ENCODE measurements at regions not wholly inside any gene's neighbourhood (a gene's known extent, or its start where the extent isn't known, plus 50 kb on each side); places are given as distances from the start of the nearest gene placed in this dataset.

DNA sequence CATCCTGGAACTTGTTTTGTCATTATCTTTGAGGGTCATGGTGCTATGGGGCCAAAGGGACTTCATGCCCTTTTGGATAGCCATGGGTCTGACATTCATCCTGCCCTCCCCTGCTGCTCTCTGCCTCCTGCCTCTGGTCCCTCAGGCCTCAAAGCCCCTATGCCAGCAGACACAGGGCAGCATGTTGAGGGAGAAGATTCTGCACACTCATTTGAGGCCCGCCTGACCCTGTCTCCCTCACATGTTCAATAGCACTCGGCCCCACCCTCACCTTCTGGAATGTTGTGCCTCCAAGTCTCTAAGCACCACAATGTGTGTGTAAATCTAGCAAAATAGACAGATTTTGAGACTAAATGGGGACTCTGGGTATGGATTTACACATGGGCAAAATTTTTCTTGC, 178.7 kb upstream of the ANKRD28 start:
- H3K27ac ChIP-seq (replicated peaks): no peak overlapping the region
- TF ChIP-seq, protein P1, sequence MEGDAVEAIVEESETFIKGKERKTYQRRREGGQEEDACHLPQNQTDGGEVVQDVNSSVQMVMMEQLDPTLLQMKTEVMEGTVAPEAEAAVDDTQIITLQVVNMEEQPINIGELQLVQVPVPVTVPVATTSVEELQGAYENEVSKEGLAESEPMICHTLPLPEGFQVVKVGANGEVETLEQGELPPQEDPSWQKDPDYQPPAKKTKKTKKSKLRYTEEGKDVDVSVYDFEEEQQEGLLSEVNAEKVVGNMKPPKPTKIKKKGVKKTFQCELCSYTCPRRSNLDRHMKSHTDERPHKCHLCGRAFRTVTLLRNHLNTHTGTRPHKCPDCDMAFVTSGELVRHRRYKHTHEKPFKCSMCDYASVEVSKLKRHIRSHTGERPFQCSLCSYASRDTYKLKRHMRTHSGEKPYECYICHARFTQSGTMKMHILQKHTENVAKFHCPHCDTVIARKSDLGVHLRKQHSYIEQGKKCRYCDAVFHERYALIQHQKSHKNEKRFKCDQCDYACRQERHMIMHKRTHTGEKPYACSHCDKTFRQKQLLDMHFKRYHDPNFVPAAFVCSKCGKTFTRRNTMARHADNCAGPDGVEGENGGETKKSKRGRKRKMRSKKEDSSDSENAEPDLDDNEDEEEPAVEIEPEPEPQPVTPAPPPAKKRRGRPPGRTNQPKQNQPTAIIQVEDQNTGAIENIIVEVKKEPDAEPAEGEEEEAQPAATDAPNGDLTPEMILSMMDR (IDR thresholded peaks at IDR 0.05; ENCODE audit: borderline replicate concordance): no peak
- no peak overlapping the region for H3K4me3 ChIP-seq
- DNase-seq: no peak
- no peaks in the 10 kb centered on the region for H3K27me3 ChIP-seq (ENCODE audit: low read depth)
- H3K4me1 ChIP-seq: no peaks in the 10 kb centered on the region
- H3K9me3 ChIP-seq (replicated peaks): peaks cover 4% of the 10 kb centered on the region
- H3K36me3 ChIP-seq: no peaks in the 10 kb centered on the region
- intact Hi-C loops (cut with micrococcal nuclease): no loop called here

GRCh38 chr3:15977090-15977489, 179.3 kb upstream of the ANKRD28 start:
- no peak for DNase-seq
- TF ChIP-seq, protein P1 (IDR thresholded peaks at IDR 0.05; ENCODE audit: borderline replicate concordance): no peak
- no peak overlapping the region for H3K27ac ChIP-seq (replicated peaks)
- no peaks in the 10 kb centered on the region for H3K36me3 ChIP-seq
- H3K4me3 ChIP-seq: no peak overlapping the region
- intact Hi-C loops (cut with micrococcal nuclease): no loop called here
- no peaks in the 10 kb centered on the region for H3K4me1 ChIP-seq
- H3K9me3 ChIP-seq (replicated peaks): no peaks in the 10 kb centered on the region
- no peaks in the 10 kb centered on the region for H3K27me3 ChIP-seq (ENCODE audit: low read depth)

GRCh38 chr3:15977598-15978232, 179.9 kb upstream of the ANKRD28 start:
- H3K4me1 ChIP-seq: no peaks in the 10 kb centered on the region
- no peak overlapping the region for H3K4me3 ChIP-seq
- TF ChIP-seq, protein P1 (IDR thresholded peaks at IDR 0.05; ENCODE audit: borderline replicate concordance): no peak
- no peak for DNase-seq
- no peak overlapping the region for H3K27ac ChIP-seq (replicated peaks)
- intact Hi-C loops (cut with micrococcal nuclease): no loop called here
- no peaks in the 10 kb centered on the region for H3K9me3 ChIP-seq (replicated peaks)
- no peaks in the 10 kb centered on the region for H3K36me3 ChIP-seq
- no peaks in the 10 kb centered on the region for H3K27me3 ChIP-seq (ENCODE audit: low read depth)

DNA sequence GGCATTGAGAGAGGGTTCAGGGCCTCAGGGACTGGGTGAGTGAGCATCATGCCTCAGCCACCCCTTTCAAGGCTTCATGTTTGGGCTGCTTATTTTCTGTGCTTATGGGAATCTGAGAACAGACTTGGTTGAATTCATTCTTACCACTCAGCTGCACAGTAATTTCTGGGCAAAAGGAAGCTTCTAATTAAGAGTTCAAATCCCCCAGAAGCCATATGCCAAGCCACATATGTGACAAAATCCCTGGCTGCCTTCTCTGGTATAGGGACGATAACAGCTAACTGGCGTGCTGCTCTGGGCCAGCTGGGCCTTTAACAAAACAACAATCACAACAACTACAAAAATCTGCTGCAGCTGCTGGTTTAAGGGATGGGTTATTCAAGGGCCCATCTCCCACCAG, 181.0 kb upstream of the ANKRD28 start:
- no peaks in the 10 kb centered on the region for H3K9me3 ChIP-seq (replicated peaks)
- no peak overlapping the region for H3K4me3 ChIP-seq
- DNase-seq: no peak
- no peak overlapping the region for H3K27ac ChIP-seq (replicated peaks)
- no peaks in the 10 kb centered on the region for H3K27me3 ChIP-seq (ENCODE audit: low read depth)
- intact Hi-C loops (cut with micrococcal nuclease): no loop called here
- TF ChIP-seq, protein P1 (IDR thresholded peaks at IDR 0.05; ENCODE audit: borderline replicate concordance): no peak
- no peaks in the 10 kb centered on the region for H3K36me3 ChIP-seq
- peaks cover 6% of the 10 kb centered on the region for H3K4me1 ChIP-seq

DNA sequence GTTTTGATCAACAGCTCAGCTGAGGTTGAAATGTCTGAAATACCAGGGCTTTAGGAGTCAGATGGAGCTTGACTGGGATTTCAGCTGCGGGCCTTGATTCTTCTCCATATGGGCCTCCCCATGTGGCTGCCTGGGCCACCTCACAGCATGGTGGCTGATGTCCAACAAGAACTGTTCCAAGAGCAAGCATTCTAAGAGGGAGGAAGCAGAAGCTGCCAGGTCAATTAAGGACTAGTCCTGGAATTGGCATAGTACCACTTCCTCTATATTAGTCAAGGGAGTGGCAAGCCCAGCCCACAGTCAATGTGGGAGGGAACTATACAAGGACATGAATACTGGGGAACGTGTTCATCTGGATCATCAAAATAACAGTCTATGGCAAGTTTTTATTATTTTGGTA, 181.7 kb upstream of the ANKRD28 start:
- Histone ChIP-seq H3K27ac (replicated peaks) (no peak overlapping the region), H3K36me3 (no peaks in the 10 kb centered on the region), H3K9me3 (replicated peaks) (no peaks in the 10 kb centered on the region), H3K27me3 (ENCODE audit: low read depth) (no peaks in the 10 kb centered on the region), H3K4me1 (peaks cover 6% of the 10 kb centered on the region), H3K4me3 (no peak overlapping the region)
- DNase-seq: no peak
- intact Hi-C loops (cut with micrococcal nuclease): no loop called here
- TF ChIP-seq, protein P1 (IDR thresholded peaks at IDR 0.05; ENCODE audit: borderline replicate concordance): no peak
